Erythroblast (primary cell): ENCODE measurements at regions not wholly inside any gene's neighbourhood (a gene's known extent, or its start where the extent isn't known, plus 50 kb on each side); places are given as distances from the start of the nearest gene placed in this dataset.

Experiments used
- GATA1 ChIP-seq: IDR thresholded peaks from 2 replicates; pipeline ENCODE4 v1.6.1; 2011; ENCODE audit warnings: low read depth, mild to moderate bottlenecking, control low read depth, low read length, moderate library complexity
- POLR2A ChIP-seq: IDR thresholded peaks from 2 replicates; pipeline ENCODE4 v1.6.1; 2011; ENCODE audit warnings: mild to moderate bottlenecking, low read length

- TF ChIP-seq POLR2A (no peak), GATA1 (no peak)
Measured at GRCh38 chr16:80390871-80391489, 149.8 kb upstream of the DYNLRB2 start.
